HEK293 (cell line): ENCODE measurements at regions not wholly inside any gene's neighbourhood (a gene's known extent, or its start where the extent isn't known, plus 50 kb on each side); places are given as distances from the start of the nearest gene placed in this dataset.

ENCODE experiments used
- CTCF ChIA-PET: fragments of 350-600 bp; formaldehyde crosslinking; extraction: SDS; loops from one replicate; lab custom pipeline; 2021; ENCODE audit warnings: antibody characterized with exemption; lab: Yijun Ruan, JAX
- POLR2A ChIA-PET: fragments of 300-600 bp; formaldehyde crosslinking; extraction: SDS; loops from one replicate; lab custom pipeline; 2020; ENCODE audit warnings: antibody characterized with exemption, inconsistent platforms; lab: Yijun Ruan, JAX
- H3K27ac ChIP-seq: fragments of 200-500 bp; sonication (Bioruptor generic); 2 replicates; pipeline ENCODE4 v1.5.1; 2014; ENCODE audit warnings: low read depth, low read length, control low read depth, inconsistent platforms; ENCODE audit errors: extremely low read depth
- H3K36me3 ChIP-seq, 2 experiments: fragments of 200-500 bp in 1 of 2; sonication (Bioruptor generic) in 1 of 2; 1 replicate in 1 of 2; 2 replicates in 1 of 2; pipeline ENCODE4 v1.5.1; 2014 to 2017; ENCODE audit warnings: inconsistent platforms in 2 of 2, low read length in 2 of 2; ENCODE audit not compliant: control insufficient read depth in 2 of 2, insufficient read depth in 1 of 2
- H3K4me1 ChIP-seq: fragments of 200-500 bp; sonication (Bioruptor generic); 2 replicates; pipeline ENCODE4 v1.5.1; 2014; ENCODE audit warnings: mild to moderate bottlenecking, low read length, inconsistent platforms; ENCODE audit not compliant: control insufficient read depth, insufficient read depth
- H3K4me3 ChIP-seq: 2 replicates; pipeline ENCODE4 v1.5.1; 2011; ENCODE audit warnings: low read depth, mild to moderate bottlenecking, control low read depth, low read length, moderate library complexity
- H3K9me3 ChIP-seq: fragments of 200-500 bp; sonication (Bioruptor generic); 2 replicates; pipeline ENCODE4 v1.5.1; 2014; ENCODE audit warnings: low read depth, low read length, inconsistent platforms; ENCODE audit not compliant: control insufficient read depth, insufficient read depth
- KLF17 ChIP-seq: fragments of 450-650 bp; formaldehyde crosslinking; IDR thresholded peaks from 2 replicates; pipeline ENCODE4 v1.5.1; 2016; ENCODE audit warnings: missing biosample characterization, missing genetic modification characterization
- KLF8 ChIP-seq: fragments of 450-650 bp; formaldehyde crosslinking; IDR thresholded peaks from 2 replicates; pipeline ENCODE4 v1.5.1; 2016; ENCODE audit warnings: missing biosample characterization, missing genetic modification characterization
- OSR2 ChIP-seq: fragments of 450-650 bp; formaldehyde crosslinking; IDR thresholded peaks from 2 replicates; pipeline ENCODE4 v1.5.1; 2016; ENCODE audit warnings: missing biosample characterization, missing genetic modification characterization
- PRDM10 ChIP-seq: fragments of 450-650 bp; formaldehyde crosslinking; IDR thresholded peaks from 2 replicates; pipeline ENCODE4 v1.5.1; 2016; ENCODE audit warnings: missing biosample characterization, missing genetic modification characterization
- PRDM2 ChIP-seq: fragments of 450-650 bp; formaldehyde crosslinking; IDR thresholded peaks from 2 replicates; pipeline ENCODE4 v1.5.1; 2016; ENCODE audit warnings: missing biosample characterization, missing genetic modification characterization, borderline replicate concordance
- SCRT2 ChIP-seq: fragments of 450-650 bp; formaldehyde crosslinking; IDR thresholded peaks from 2 replicates; pipeline ENCODE4 v1.5.1; 2016; ENCODE audit warnings: missing biosample characterization, missing genetic modification characterization
- TCF7L2 ChIP-seq: IDR thresholded peaks from 2 replicates; pipeline ENCODE4 v1.6.1; 2011; ENCODE audit warnings: low read depth, mild to moderate bottlenecking, inconsistent platforms, low read length, moderate library complexity, borderline replicate concordance
- ZBTB10 ChIP-seq: fragments of 450-650 bp; formaldehyde crosslinking; IDR thresholded peaks from 2 replicates; pipeline ENCODE4 v1.5.1; 2016; ENCODE audit warnings: missing biosample characterization, missing genetic modification characterization
- ZBTB48 ChIP-seq: fragments of 450-650 bp; formaldehyde crosslinking; IDR thresholded peaks from 2 replicates; pipeline ENCODE4 v1.5.1; 2016; ENCODE audit warnings: missing biosample characterization, missing genetic modification characterization
- ZBTB6 ChIP-seq: fragments of 450-650 bp; formaldehyde crosslinking; IDR thresholded peaks from 2 replicates; pipeline ENCODE4 v1.5.1; 2017; ENCODE audit warnings: missing biosample characterization, missing genetic modification characterization
- ZFHX2 ChIP-seq: fragments of 450-650 bp; formaldehyde crosslinking; conservative IDR thresholded peaks from 2 replicates; pipeline ENCODE4 v1.5.1; 2016; ENCODE audit warnings: missing biosample characterization, missing genetic modification characterization
- ZNF114 ChIP-seq: fragments of 450-650 bp; formaldehyde crosslinking; IDR thresholded peaks from 2 replicates; pipeline ENCODE4 v1.5.0; 2017; ENCODE audit warnings: missing biosample characterization, missing genetic modification characterization
- ZNF341 ChIP-seq: fragments of 450-650 bp; formaldehyde crosslinking; IDR thresholded peaks from 2 replicates; pipeline ENCODE4; 2016; ENCODE audit warnings: low read depth, missing biosample characterization, missing genetic modification characterization
- ZNF394 ChIP-seq: fragments of 450-650 bp; formaldehyde crosslinking; IDR thresholded peaks from 2 replicates; pipeline ENCODE4 v1.5.1; 2016; ENCODE audit warnings: missing biosample characterization, missing genetic modification characterization, mild to moderate bottlenecking, moderate library complexity, borderline replicate concordance
- ZNF416 ChIP-seq: fragments of 450-650 bp; formaldehyde crosslinking; IDR thresholded peaks from 2 replicates; pipeline ENCODE4 v1.5.1; 2016; ENCODE audit warnings: missing biosample characterization, missing genetic modification characterization
- ZNF426 ChIP-seq: fragments of 450-650 bp; formaldehyde crosslinking; IDR thresholded peaks from 2 replicates; pipeline ENCODE4 v1.5.1; 2017; ENCODE audit warnings: missing biosample characterization, missing genetic modification characterization, mild to moderate bottlenecking, inconsistent platforms, moderate library complexity
- ZNF48 ChIP-seq: fragments of 450-650 bp; formaldehyde crosslinking; IDR thresholded peaks from 2 replicates; pipeline ENCODE4 v1.5.1; 2016; ENCODE audit warnings: missing biosample characterization, missing genetic modification characterization
- ZNF529 ChIP-seq: fragments of 450-650 bp; formaldehyde crosslinking; IDR thresholded peaks from 2 replicates; pipeline ENCODE4 v1.5.1; 2017; ENCODE audit warnings: missing genetic modification characterization, missing biosample characterization; ENCODE audit not compliant: insufficient replicate concordance
- ZNF639 ChIP-seq: fragments of 450-650 bp; formaldehyde crosslinking; IDR thresholded peaks from 2 replicates; pipeline ENCODE4 v1.5.1; 2016; ENCODE audit warnings: missing biosample characterization, missing genetic modification characterization
- ZNF660 ChIP-seq: fragments of 450-650 bp; IDR thresholded peaks from 2 replicates; pipeline ENCODE4 v1.5.1; 2018; ENCODE audit warnings: missing biosample characterization, mild to moderate bottlenecking, missing genetic modification characterization

- Histone ChIP-seq H3K27ac (no peak overlapping the region; the same call in 1 of the 2 replicates), H3K9me3 (no peaks in the 10 kb centered on the region), H3K4me1 (peaks cover 7% of the 10 kb centered on the region), H3K4me3 (no peak overlapping the region; the same call in 1 of the 2 replicates), H3K36me3 (no peaks in the 10 kb centered on the region)
- ChIA-PET POLR2A (no interaction called here), CTCF (interaction anchor here (0.7 kb wide), 1 partner anchor 789 kb away, joined by 4 read pairs; no protein-coding TSS in a partner anchor)
- no peak for TF ChIP-seq ZNF639
- 0 out of 2 replicates have a peak, but pooled peaks have one; percentile 22 for TF ChIP-seq SCRT2 (tag by site-specific recombination)
- TF ChIP-seq ZFHX2 (tag by site-specific recombination): peak; percentile 50
- TF ChIP-seq PRDM2 (tag by site-specific recombination): no peak
- no peak for TF ChIP-seq ZNF416 (tag by site-specific recombination)
- TF ChIP-seq ZNF341: no peak
- TF ChIP-seq ZNF114: no peak
- TF ChIP-seq ZBTB10: no peak
- TF ChIP-seq ZNF394 (tag by site-specific recombination): no peak
- TF ChIP-seq ZNF48 (tag by site-specific recombination): no peak
- TF ChIP-seq ZNF660 (tag by site-specific recombination): no peak
- no peak for TF ChIP-seq ZNF529 (tag by site-specific recombination)
- TF ChIP-seq OSR2 (tag by site-specific recombination): no peak
- no peak for TF ChIP-seq PRDM10
- TF ChIP-seq ZBTB48 (tag by site-specific recombination): peak; percentile 66; the same call in 1 of the 2 replicates
- TF ChIP-seq ZNF426: no peak
- no peak for TF ChIP-seq KLF8 (tag by site-specific recombination)
- TF ChIP-seq TCF7L2: no peak
- no peak for TF ChIP-seq KLF17
- no peak for TF ChIP-seq ZBTB6 (tag by site-specific recombination)
These were observed 274.0 kb upstream of the DAPK1 start for GRCh38 chr9:87223392-87224246.
